Epithelial cell of proximal tubule (primary cell): ENCODE measurements at regions not wholly inside any gene's neighbourhood (a gene's known extent, or its start where the extent isn't known, plus 50 kb on each side); places are given as distances from the start of the nearest gene placed in this dataset.

ENCODE experiments used
- DNase-seq: peaks from one replicate; pipeline ENCODE4 v3.0.0-alpha.2; 2011; ENCODE audit warnings: low read depth
- H3K4me3 ChIP-seq: 2 replicates; pipeline ENCODE4 v1.5.1; 2011; ENCODE audit warnings: low read depth, mild to moderate bottlenecking, low read length
- TF ChIP-seq, protein P1 (sequence below): conservative IDR thresholded peaks from 2 replicates; pipeline ENCODE4 v1.5.1; 2012; ENCODE audit warnings: low read depth, mild to moderate bottlenecking, low read length

DNA sequence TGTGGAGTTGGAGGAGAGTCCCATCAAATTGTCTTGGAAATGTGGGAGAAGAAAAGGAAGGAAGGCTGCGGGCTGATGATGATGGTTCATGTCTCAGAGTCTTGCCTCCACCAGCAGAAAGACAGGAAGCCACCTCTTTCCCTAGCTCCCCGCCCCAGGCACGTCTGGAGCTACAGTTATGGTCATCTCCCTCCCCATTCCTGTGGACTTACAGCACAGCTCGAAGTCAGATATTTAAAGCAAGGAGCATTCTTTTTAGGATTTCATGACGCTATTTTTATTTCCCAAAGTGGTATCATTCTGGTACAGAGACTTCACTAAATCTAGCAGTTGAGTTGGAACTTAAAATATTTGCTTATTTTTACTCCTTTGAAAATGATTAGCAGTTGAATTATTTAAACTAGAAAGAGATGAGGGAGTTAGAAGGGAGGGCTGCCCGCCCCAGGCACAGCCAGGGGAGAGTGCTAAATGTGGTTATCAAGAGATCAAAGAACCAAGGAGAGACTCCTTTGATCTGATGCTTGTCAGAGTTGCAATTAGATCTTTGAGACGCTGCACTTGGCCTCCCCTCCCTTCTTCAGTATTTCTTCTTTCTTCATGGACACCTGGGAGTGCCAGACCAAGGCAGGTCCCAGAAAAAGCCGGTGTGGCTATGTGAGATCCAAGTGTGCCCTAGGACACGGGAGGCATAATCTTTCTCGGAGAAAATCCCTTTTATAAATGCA, 199.9 kb upstream of the SOX4 start:
- H3K4me3 ChIP-seq = no peak overlapping the region
- TF ChIP-seq, protein P1, sequence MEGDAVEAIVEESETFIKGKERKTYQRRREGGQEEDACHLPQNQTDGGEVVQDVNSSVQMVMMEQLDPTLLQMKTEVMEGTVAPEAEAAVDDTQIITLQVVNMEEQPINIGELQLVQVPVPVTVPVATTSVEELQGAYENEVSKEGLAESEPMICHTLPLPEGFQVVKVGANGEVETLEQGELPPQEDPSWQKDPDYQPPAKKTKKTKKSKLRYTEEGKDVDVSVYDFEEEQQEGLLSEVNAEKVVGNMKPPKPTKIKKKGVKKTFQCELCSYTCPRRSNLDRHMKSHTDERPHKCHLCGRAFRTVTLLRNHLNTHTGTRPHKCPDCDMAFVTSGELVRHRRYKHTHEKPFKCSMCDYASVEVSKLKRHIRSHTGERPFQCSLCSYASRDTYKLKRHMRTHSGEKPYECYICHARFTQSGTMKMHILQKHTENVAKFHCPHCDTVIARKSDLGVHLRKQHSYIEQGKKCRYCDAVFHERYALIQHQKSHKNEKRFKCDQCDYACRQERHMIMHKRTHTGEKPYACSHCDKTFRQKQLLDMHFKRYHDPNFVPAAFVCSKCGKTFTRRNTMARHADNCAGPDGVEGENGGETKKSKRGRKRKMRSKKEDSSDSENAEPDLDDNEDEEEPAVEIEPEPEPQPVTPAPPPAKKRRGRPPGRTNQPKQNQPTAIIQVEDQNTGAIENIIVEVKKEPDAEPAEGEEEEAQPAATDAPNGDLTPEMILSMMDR = no peak
- no peak for DNase-seq

DNA sequence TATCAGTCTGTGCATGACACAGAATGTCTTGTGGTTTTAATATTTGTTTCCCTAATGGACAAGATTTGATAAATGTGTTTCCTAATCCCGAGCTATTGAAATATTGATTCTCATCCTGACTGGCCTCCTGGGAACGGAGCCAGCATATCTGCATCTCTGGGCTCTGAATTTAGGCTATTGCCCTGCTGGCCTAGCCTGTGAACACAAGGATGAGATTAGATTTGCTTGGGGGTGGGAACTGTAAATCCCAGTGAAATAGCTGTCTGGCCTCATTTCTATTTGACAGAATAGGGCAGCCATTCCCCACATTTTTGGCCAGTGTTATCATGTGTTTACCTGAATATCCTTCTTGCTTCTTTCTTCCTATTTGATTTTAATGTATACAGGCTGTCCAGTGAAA, 198.4 kb upstream of the SOX4 start:
- TF ChIP-seq, protein P1 = no peak
- H3K4me3 ChIP-seq = no peak overlapping the region
- DNase-seq = no peak

- peak; percentile 26 for DNase-seq
- TF ChIP-seq, protein P1 = no peak
Observed at GRCh38 chr6:21396313-21396712, 197.2 kb upstream of the SOX4 start.

GRCh38 chr6:21398741-21399325, 194.7 kb upstream of the SOX4 start:
- H3K4me3 ChIP-seq = no peak overlapping the region
- TF ChIP-seq, protein P1 = no peak
- DNase-seq = no peak

More at GRCh38 chr6:21396313-21396712, 197.2 kb upstream of the SOX4 start:
- H3K4me3 ChIP-seq = no peak overlapping the region

DNA sequence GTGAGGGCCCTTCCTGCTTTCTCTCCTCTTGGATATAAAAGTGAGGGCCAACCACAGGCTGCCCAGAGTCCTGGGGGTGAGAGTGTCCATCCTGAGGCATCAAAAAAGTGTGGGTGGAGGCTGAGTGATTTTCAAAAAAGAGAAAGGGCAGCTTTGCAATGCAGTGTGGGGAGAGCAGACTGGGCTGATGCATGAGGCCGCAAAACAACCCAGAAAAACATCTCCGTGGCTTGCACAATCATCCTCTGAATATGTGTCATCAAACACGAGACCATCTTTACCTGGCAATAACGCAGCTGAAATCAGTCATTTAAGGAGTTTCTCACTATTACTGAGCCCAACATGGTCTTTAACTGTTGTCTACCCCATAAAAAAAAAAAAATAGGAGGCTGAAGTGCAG, 191.2 kb upstream of the SOX4 start:
- H3K4me3 ChIP-seq = no peak overlapping the region
- TF ChIP-seq, protein P1 = no peak
- no peak for DNase-seq

GRCh38 chr6:21404577-21404976, 189.0 kb upstream of the SOX4 start:
- TF ChIP-seq, protein P1 = no peak
- no peak for DNase-seq
- H3K4me3 ChIP-seq = no peak overlapping the region

- TF ChIP-seq, protein P1 = no peak
- no peak overlapping the region for H3K4me3 ChIP-seq
- no peak for DNase-seq
Observed at GRCh38 chr6:21406316-21406715, 187.2 kb upstream of the SOX4 start.
